ENCODE measurements at regions not wholly inside any gene's neighbourhood (a gene's known extent, or its start where the extent isn't known, plus 50 kb on each side); places are given as distances from the start of the nearest gene placed in this dataset.

DNA sequence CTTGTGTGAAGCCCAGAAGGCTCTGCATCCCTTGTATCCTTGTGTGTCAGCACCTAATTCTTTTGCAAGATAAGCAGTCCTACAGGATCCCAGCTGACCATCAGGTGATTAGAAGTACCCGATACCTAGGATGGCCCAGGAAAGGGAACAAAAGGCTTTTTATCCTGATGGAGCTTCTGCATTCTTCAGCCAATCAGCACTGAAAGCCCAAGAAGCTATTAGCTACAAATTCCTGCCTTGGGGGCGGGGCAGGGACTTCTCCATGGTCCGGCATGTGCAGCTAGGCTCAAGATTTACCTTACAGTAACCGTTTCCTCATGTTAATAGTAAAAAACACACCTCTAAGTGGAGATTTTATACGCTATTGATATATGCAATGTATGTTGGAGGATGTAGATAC, 264.6 kb upstream of the THUMPD2 start:
- 92% methylated on average over 2 of the region's 5 CpGs for WGBS (ENCODE audit: insufficient coverage)
- Histone ChIP-seq H3K4me3 (ENCODE audit: control insufficient read depth in 1 of 2, extremely low read depth in 1 of 2, low read length in 1 of 2) (no peak overlapping the region), H3K36me3 (ENCODE audit: control insufficient read depth in 2 of 2, extremely low read depth in 1 of 2, insufficient read depth in 1 of 2, low read length in 1 of 2) (no peaks in the 10 kb centered on the region), H3K4me1 (ENCODE audit: control insufficient read depth in 1 of 2, extremely low read depth in 1 of 2, insufficient read depth in 2 of 2, low read length in 2 of 2) (no peaks in the 10 kb centered on the region), H3K27me3 (replicated peaks in 1 of 2; ENCODE audit: control insufficient read depth in 2 of 2, extremely low read depth in 1 of 2, insufficient read depth in 2 of 2, low read length in 1 of 2) (no peaks in the 10 kb centered on the region), H3K27ac (ENCODE audit: low read length) (no peak overlapping the region), H3K9me3 (no peaks in the 10 kb centered on the region)
- ChIA-PET POLR2A (no interaction called here), CTCF (no interaction called here)
- no peak overlapping the region for H3K4me3 Mint-ChIP-seq
- no peaks in the 10 kb centered on the region for H3K36me3 Mint-ChIP-seq
- peaks cover 0 to 3% of the 10 kb centered on the region in 2 donors for H3K27me3 Mint-ChIP-seq
- H3K4me1 Mint-ChIP-seq, result no peaks in the 10 kb centered on the region
- DNase-seq (no peak), ATAC-seq (replicated peaks in 1 of 4) (no peak)
- H3K9me3 Mint-ChIP-seq, result no peaks in the 10 kb centered on the region
- no peak overlapping the region for H3K27ac Mint-ChIP-seq

GRCh38 chr2:40043191-40043590, 264.1 kb upstream of the THUMPD2 start:
- Mint-ChIP-seq H3K4me3 (no peak overlapping the region), H3K27ac (no peak overlapping the region), H3K36me3 (no peaks in the 10 kb centered on the region), H3K9me3 (no peaks in the 10 kb centered on the region), H3K4me1 (no peaks in the 10 kb centered on the region), H3K27me3 (peaks cover 0 to 3% of the 10 kb centered on the region in 2 donors)
- Histone ChIP-seq H3K36me3 (ENCODE audit: control insufficient read depth in 2 of 2, extremely low read depth in 1 of 2, insufficient read depth in 1 of 2, low read length in 1 of 2) (no peaks in the 10 kb centered on the region), H3K4me3 (ENCODE audit: control insufficient read depth in 1 of 2, extremely low read depth in 1 of 2, low read length in 1 of 2) (no peak overlapping the region), H3K27ac (ENCODE audit: low read length) (no peak overlapping the region), H3K9me3 (no peaks in the 10 kb centered on the region), H3K4me1 (ENCODE audit: control insufficient read depth in 1 of 2, extremely low read depth in 1 of 2, insufficient read depth in 2 of 2, low read length in 2 of 2) (no peaks in the 10 kb centered on the region), H3K27me3 (replicated peaks in 1 of 2; ENCODE audit: control insufficient read depth in 2 of 2, extremely low read depth in 1 of 2, insufficient read depth in 2 of 2, low read length in 1 of 2) (no peaks in the 10 kb centered on the region)
- ChIA-PET POLR2A (no interaction called here), CTCF (no interaction called here)
- DNase-seq (no peak), ATAC-seq (replicated peaks in 1 of 4) (no peak)
- 75% methylated on average over 1 of the region's 4 CpGs for WGBS (ENCODE audit: insufficient coverage)

DNA sequence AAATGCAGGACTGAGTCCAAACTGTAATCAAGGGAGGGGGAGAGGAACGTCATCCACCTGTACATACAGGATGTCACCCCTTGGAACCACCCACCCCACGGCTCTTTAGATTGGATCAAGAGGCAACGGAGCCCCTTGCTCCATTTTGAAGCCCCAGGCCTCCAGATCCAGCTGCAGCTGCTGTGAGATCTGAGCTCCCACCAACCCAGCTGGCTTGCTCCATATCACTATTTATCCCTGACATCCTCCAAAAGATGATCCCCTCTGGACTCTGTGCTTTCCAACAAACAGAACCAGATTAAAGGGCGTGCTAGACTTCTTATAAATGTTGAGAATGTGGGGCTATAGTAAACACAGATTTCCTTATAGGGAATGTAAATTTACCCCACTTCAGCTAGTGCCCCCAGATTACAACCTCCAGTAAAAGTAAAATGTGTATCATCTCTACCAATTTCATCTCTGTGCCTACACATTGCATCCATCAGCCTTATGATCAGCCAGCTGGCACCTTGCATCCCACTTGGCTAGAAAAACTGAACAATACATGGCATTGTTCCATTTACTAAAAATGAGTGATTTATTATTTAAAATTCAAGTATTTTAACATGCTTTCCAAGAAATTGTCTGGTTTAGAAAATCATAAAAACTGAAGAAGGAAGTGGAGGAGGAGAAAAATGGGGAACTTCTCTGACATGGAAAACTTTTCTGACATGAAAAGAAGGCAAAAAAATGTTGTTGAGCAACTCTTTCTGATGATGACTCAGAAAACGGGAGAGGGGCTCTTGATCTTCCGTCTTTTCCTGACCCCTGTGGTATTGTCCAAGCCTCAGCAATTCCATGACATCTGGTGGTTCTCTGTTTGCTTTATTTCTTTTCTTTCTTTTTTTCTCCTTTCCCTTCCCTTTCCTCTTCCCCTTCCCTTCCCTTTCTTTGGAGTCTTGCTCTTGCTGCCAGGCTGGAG, 262.6 kb upstream of the THUMPD2 start:
- Mint-ChIP-seq H3K4me1 (no peaks in the 10 kb centered on the region), H3K27me3 (peaks cover 0 to 3% of the 10 kb centered on the region in 2 donors), H3K36me3 (no peaks in the 10 kb centered on the region), H3K4me3 (no peak overlapping the region), H3K9me3 (no peaks in the 10 kb centered on the region), H3K27ac (no peak overlapping the region)
- no peak overlapping the region for H3K4me3 ChIP-seq (ENCODE audit: control insufficient read depth in 1 of 2, extremely low read depth in 1 of 2, low read length in 1 of 2)
- WGBS (ENCODE audit: insufficient coverage), result 78% methylated on average over 2 of the region's 6 CpGs
- no peak for DNase-seq
- ChIA-PET POLR2A (no interaction called here), CTCF (no interaction called here)
- no peaks in the 10 kb centered on the region for H3K36me3 ChIP-seq (ENCODE audit: control insufficient read depth in 2 of 2, extremely low read depth in 1 of 2, insufficient read depth in 1 of 2, low read length in 1 of 2)
- H3K27me3 ChIP-seq (replicated peaks in 1 of 2; ENCODE audit: control insufficient read depth in 2 of 2, extremely low read depth in 1 of 2, insufficient read depth in 2 of 2, low read length in 1 of 2), result no peaks in the 10 kb centered on the region
- no peak for ATAC-seq (replicated peaks in 1 of 4)
- no peak overlapping the region for H3K27ac ChIP-seq (ENCODE audit: low read length)
- H3K4me1 ChIP-seq (ENCODE audit: control insufficient read depth in 1 of 2, extremely low read depth in 1 of 2, insufficient read depth in 2 of 2, low read length in 2 of 2), result no peaks in the 10 kb centered on the region
- H3K9me3 ChIP-seq, result no peaks in the 10 kb centered on the region

DNA sequence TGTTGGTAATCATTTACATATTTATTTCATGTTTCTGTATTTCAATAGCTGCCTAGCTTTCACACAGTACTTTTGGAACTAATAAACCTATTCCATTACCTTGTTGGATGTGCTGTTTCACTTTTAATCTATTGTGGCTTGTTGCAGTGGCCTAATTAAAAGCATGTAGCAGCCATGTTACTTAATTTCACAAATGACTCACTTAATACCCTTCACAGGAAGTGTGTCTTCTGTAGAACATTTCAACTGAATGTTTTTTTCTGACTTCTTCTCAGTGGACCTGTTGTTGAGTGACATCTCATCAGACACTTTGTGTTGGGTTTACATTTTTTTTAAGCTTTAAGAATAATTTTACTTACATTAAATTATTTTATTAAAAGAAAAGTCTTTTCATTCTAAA, 260.5 kb upstream of the THUMPD2 start:
- CTCF ChIA-PET, result no interaction called here
- DNase-seq (no peak), ATAC-seq (replicated peaks in 1 of 4) (no peak)
- no peak overlapping the region for H3K27ac ChIP-seq (ENCODE audit: low read length)
- H3K9me3 Mint-ChIP-seq, result no peaks in the 10 kb centered on the region
- no peaks in the 10 kb centered on the region for H3K36me3 Mint-ChIP-seq
- no peaks in the 10 kb centered on the region for H3K36me3 ChIP-seq (ENCODE audit: control insufficient read depth in 2 of 2, extremely low read depth in 1 of 2, insufficient read depth in 1 of 2, low read length in 1 of 2)
- H3K4me3 ChIP-seq (ENCODE audit: control insufficient read depth in 1 of 2, extremely low read depth in 1 of 2, low read length in 1 of 2), result no peak overlapping the region
- no peak overlapping the region for H3K27ac Mint-ChIP-seq
- H3K4me3 Mint-ChIP-seq, result no peak overlapping the region
- H3K4me1 Mint-ChIP-seq, result no peaks in the 10 kb centered on the region
- POLR2A ChIA-PET, result no interaction called here
- no peaks in the 10 kb centered on the region for H3K9me3 ChIP-seq
- H3K4me1 ChIP-seq (ENCODE audit: control insufficient read depth in 1 of 2, extremely low read depth in 1 of 2, insufficient read depth in 2 of 2, low read length in 2 of 2), result no peaks in the 10 kb centered on the region
- peaks cover 0 to 3% of the 10 kb centered on the region in 2 donors for H3K27me3 Mint-ChIP-seq
- no peaks in the 10 kb centered on the region for H3K27me3 ChIP-seq (replicated peaks in 1 of 2; ENCODE audit: control insufficient read depth in 2 of 2, extremely low read depth in 1 of 2, insufficient read depth in 2 of 2, low read length in 1 of 2)

DNA sequence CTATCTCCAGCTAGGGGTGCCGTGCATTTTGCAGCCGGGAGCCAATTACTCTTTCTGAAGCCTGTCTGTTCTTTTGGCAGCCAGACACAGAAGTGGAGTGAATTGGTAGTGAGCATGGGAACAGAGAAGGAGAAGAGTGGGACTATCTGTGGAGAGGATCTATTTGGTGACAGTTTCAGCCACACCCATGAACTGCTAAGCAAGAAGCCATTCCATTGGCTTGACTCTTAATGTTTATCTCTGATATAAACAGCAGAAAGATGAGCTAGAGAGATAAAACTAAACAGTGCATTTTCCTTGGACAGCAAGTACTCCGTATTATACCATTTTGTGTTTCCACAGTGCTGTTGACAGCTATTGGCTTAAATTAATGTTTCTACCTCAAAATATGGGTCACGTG, 259.6 kb upstream of the THUMPD2 start:
- H3K27me3 ChIP-seq (replicated peaks in 1 of 2; ENCODE audit: control insufficient read depth in 2 of 2, extremely low read depth in 1 of 2, insufficient read depth in 2 of 2, low read length in 1 of 2), result no peaks in the 10 kb centered on the region
- no peaks in the 10 kb centered on the region for H3K4me1 ChIP-seq (ENCODE audit: control insufficient read depth in 1 of 2, extremely low read depth in 1 of 2, insufficient read depth in 2 of 2, low read length in 2 of 2)

GRCh38 chr2:40037303-40037702, 258.2 kb upstream of the THUMPD2 start:
- CTCF ChIA-PET, result no interaction called here
- Histone ChIP-seq H3K4me1 (ENCODE audit: control insufficient read depth in 1 of 2, extremely low read depth in 1 of 2, insufficient read depth in 2 of 2, low read length in 2 of 2) (no peaks in the 10 kb centered on the region), H3K4me3 (ENCODE audit: control insufficient read depth in 1 of 2, extremely low read depth in 1 of 2, low read length in 1 of 2) (no peak overlapping the region), H3K27me3 (replicated peaks in 1 of 2; ENCODE audit: control insufficient read depth in 2 of 2, extremely low read depth in 1 of 2, insufficient read depth in 2 of 2, low read length in 1 of 2) (no peaks in the 10 kb centered on the region), H3K36me3 (ENCODE audit: control insufficient read depth in 2 of 2, extremely low read depth in 1 of 2, insufficient read depth in 1 of 2, low read length in 1 of 2) (no peaks in the 10 kb centered on the region), H3K9me3 (no peaks in the 10 kb centered on the region), H3K27ac (ENCODE audit: low read length) (no peak overlapping the region)
- DNase-seq (no peak), ATAC-seq (replicated peaks in 1 of 4) (no peak)
- 51% methylated on average over 5 of the region's 7 CpGs for WGBS (ENCODE audit: insufficient coverage)
- POLR2A ChIA-PET, result interaction anchor here in 1 of 2 donors (0.5 kb wide), 1 partner anchor 471 kb away, joined by 3 read pairs; no protein-coding TSS in a partner anchor
- Mint-ChIP-seq H3K4me1 (no peaks in the 10 kb centered on the region), H3K9me3 (peaks cover 0 to 3% (median 0%) of the 10 kb centered on the region in 3 donors), H3K36me3 (no peaks in the 10 kb centered on the region), H3K4me3 (no peak overlapping the region), H3K27ac (no peak overlapping the region), H3K27me3 (no peaks in the 10 kb centered on the region)

More for the DNA sequence above, 259.6 kb upstream of the THUMPD2 start:
- no peaks in the 10 kb centered on the region for H3K4me1 Mint-ChIP-seq
- ATAC-seq (replicated peaks in 1 of 4) (no peak), DNase-seq (no peak)
- H3K4me3 Mint-ChIP-seq, result no peak overlapping the region
- ChIA-PET POLR2A (no interaction called here), CTCF (no interaction called here)
- no peaks in the 10 kb centered on the region for H3K36me3 Mint-ChIP-seq
- no peak overlapping the region for H3K27ac Mint-ChIP-seq
- H3K27ac ChIP-seq (ENCODE audit: low read length), result no peak overlapping the region
- H3K9me3 Mint-ChIP-seq, result no peaks in the 10 kb centered on the region
- no peaks in the 10 kb centered on the region for H3K9me3 ChIP-seq
- no peaks in the 10 kb centered on the region for H3K36me3 ChIP-seq (ENCODE audit: control insufficient read depth in 2 of 2, extremely low read depth in 1 of 2, insufficient read depth in 1 of 2, low read length in 1 of 2)
- no peak overlapping the region for H3K4me3 ChIP-seq (ENCODE audit: control insufficient read depth in 1 of 2, extremely low read depth in 1 of 2, low read length in 1 of 2)
- 100% methylated on average over 2 of the region's 4 CpGs for WGBS (ENCODE audit: insufficient coverage)
- H3K27me3 Mint-ChIP-seq, result peaks cover 0 to 3% of the 10 kb centered on the region in 2 donors
